Left colon (tissue), 2 donors: ENCODE measurements at regions not wholly inside any gene's neighbourhood (a gene's known extent, or its start where the extent isn't known, plus 50 kb on each side); places are given as distances from the start of the nearest gene placed in this dataset.

Experiments used
- ATAC-seq: fragments of 200-7000 bp; cut with Tn5 transposase; one replicate; pipeline ENCODE4 v1.9.1; 2020; ENCODE audit warnings: mild to moderate bottlenecking, moderate library complexity
- DNase-seq, 2 donors: peaks; one replicate each; pipeline ENCODE4 v3.0.0-alpha.2; 2020
- intact Hi-C, 2 donors: fragments of 100-400 bp; cut with DNase I in 1 of 2; cut with micrococcal nuclease in 1 of 2; formaldehyde crosslinking; loops; one replicate each; pipeline versions ENCODE4 v1.11.2 to v1.14.0; 2022; cut with DNase I, micrococcal nuclease
- donor health status: DM: no; HTN: no; CAD: no.
- donor health status: DM: yes; HTN: yes; CAD: no.

DNA sequence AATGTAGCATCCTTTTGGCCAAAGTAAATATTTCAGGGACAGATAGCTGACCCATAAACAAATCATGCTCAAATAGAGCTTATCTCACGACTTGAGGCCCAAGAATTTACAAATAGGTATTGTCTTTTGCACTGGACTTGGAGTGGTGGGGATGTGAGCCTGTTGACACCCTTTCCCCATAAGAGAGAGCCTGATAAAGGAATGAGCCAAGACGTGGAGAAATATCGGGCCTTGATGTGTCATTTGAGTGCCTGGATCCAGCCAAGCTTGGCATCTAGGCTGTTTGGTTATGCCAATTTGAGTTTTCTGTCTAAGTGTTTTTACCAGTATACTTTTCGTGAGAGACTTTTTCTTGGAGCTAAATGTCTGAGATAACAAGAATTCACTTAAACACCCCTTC is 112.9 kb upstream of the RGMA start:
- DNase-seq (no peak), ATAC-seq (no peak)
- intact Hi-C loops, result no loop called here

DNA sequence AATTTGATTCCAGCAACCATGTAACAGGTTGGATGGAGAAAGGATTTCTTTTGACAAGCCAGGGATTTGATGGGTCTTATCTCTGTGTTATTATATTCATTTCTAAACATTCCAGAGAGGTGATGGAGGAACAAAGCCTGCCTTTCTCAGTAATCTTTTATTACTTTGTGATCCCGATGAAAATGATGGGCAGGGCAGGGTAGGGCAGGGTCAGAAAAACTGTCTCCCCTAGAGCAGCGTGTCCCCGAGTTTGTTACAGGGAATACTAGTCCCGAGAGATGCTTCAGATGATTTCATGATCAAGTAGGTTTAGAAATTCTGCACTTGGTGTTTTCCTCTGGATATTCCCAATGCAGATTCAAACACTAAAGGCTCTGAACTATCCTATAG is 111.8 kb upstream of the RGMA start:
- no peak for ATAC-seq
- DNase-seq, result no peak
- intact Hi-C loops, result no loop called here

GRCh38 chr15:93200081-93200836 is 111.2 kb upstream of the RGMA start:
- ATAC-seq (no peak), DNase-seq (no peak)
- intact Hi-C loops, result no loop called here

DNA sequence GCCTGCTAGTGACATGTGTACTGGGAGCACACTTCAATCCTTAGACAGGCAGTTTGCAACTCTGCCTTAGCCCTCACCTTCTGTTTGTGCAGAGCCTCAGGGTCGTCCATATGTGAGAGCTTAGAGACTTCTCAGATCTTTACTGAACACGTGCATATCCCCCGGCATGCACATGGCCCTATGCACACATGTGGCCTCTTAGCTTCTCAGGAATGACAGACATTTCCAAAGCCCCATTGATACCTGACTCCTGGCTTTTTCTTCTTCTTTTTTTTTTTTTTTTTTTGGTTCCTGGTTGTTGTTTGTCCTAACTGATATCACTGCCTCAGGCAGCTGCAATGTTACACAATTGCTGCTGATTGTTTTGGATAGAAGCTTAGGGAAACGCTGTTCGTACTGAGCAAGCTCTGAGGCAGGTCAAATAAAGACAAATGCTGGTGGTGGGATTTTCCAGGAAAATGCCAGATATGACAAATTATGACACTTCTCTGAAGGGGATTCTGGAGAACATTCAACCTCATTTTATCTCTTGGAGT is 107.2 kb upstream of the RGMA start:
- ATAC-seq, result no peak
- DNase-seq, result no peak
- intact Hi-C loops, result no loop called here

DNA sequence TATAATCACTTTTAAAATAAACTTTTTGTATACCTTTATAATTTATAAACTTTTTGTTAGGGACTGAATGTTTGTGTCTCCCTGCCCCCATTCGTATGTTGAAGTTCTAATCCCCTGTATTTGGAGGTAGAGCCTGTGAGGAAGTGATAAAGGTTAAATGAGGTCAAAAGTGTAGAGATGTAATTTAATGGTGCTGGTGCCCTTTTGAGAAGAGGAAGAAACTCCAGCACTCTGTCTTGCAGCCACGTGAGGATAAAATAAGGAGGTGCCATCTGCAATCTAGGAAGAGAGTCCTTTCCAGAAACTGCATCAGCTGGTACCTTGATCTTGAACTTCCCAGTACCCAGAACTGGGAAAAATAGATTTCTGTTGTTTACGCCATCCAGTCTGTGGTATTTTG is 106.1 kb upstream of the RGMA start:
- ATAC-seq, result no peak

GRCh38 chr15:93190238-93190637 is 101.2 kb upstream of the RGMA start:
- ATAC-seq, result no peak
- no peak for DNase-seq
- intact Hi-C loops, result no loop called here

More for the DNA sequence above, 106.1 kb upstream of the RGMA start:
- intact Hi-C loops, result no loop called here
- DNase-seq, result no peak

GRCh38 chr15:93189561-93189960 is 100.5 kb upstream of the RGMA start:
- no peak for ATAC-seq
- no peak for DNase-seq
- intact Hi-C loops, result no loop called here

DNA sequence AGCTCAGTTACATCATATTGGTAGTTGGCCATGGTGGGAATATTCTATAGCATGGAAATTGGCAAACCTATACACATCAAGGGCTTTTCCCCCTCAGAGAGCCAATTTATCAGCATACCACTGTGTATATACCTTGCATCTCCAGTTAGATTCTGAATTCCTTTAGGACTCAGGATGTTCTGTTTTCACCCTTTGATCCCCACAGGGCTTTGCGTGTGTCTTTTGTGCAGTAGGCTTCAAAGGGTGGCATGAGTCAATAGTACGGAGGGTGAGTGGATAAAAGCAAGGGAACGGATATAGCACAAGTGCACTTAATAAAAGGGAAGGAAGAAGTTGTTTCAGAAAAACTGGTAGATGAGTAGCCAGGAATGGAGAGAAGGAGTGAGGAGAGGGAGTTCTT is 99.2 kb upstream of the RGMA start:
- intact Hi-C loops, result no loop called here
- DNase-seq (no peak), ATAC-seq (no peak)

- ATAC-seq, result no peak
Observed at GRCh38 chr15:93185796-93186195, 96.8 kb upstream of the RGMA start.

GRCh38 chr15:93182703-93183205 is 93.7 kb upstream of the RGMA start:
- intact Hi-C loops, result no loop called here
- no peak for DNase-seq
- ATAC-seq, result no peak

More at GRCh38 chr15:93185796-93186195, 96.8 kb upstream of the RGMA start:
- intact Hi-C loops, result no loop called here
- DNase-seq, result no peak

- intact Hi-C loops, result no loop called here
- ATAC-seq (no peak), DNase-seq (no peak)
Observed at GRCh38 chr15:93180656-93181055, 91.6 kb upstream of the RGMA start.

DNA sequence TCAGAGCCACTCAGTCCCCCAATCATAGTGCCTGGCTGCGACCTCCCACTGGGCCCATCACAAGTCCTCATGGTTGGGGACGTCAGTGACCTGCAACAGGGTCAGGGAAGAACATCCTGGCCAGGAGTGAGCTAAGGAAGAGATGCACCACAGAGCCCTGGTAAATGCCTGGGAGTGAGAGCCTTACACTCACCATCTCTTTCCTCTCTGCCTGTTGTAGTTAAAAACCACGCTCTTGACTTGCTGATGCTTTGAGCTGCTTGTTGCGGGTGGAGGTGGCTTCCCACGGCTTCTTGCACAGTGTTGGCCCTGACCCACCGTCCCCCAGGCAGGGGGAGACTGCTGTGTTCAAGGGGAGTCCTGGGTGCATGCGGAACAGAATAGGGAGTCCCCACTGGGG is 91.1 kb upstream of the RGMA start:
- intact Hi-C loops, result no loop called here
- DNase-seq (no peak), ATAC-seq (no peak)

GRCh38 chr15:93179700-93180102 is 90.7 kb upstream of the RGMA start:
- intact Hi-C loops, result no loop called here
- ATAC-seq (no peak), DNase-seq (no peak)

- ATAC-seq (peak; percentile 99), DNase-seq (peak; percentile 63 to 82)
- intact Hi-C loops, result no loop called here
Observed at GRCh38 chr15:93179072-93179471, 90.1 kb upstream of the RGMA start.

DNA sequence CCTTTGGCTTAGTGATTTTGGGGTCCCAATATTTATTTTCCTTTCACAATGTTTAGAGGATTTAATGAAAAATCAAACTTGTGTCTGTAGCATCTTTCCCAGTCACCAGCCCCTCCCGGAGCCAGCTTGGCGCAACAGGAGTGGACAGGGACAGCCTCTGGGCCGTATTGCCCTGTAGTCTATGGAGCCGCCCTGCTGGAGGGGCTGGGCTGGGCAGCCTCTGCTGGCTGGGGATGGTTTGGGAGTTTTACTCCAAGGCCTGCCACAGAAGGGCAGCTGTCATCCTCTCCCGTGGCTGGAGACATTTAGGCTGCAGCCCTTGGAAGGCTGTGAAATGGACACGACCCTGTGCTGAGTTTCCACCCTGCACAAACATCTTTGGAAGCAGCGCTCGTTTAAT is 89.4 kb upstream of the RGMA start:
- no peak for ATAC-seq
- intact Hi-C loops, result no loop called here
- no peak for DNase-seq

DNA sequence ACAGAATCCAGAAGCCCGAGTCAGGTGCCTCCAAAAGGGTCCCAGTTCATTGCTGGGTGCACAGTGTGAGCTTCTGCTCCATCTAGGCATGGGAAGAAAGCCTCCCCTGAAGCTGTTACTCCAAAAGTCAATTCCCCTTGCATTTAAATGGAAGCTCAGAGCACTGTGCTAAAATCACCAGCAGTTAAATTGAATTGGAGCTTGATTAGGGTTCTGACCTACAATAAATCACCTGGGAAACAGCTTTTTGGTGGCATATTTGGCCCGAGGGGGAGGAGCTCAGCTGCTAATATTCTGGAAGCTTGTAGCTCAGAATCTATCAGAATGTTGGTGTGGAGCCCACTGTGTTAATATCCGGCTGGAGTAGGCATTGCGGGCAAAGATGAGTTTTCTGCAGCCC is 87.1 kb upstream of the RGMA start:
- DNase-seq, result no peak
- intact Hi-C loops, result no loop called here
- no peak for ATAC-seq

- DNase-seq, result no peak
- intact Hi-C loops, result no loop called here
- no peak for ATAC-seq
Observed at GRCh38 chr15:93174836-93175235, 85.8 kb upstream of the RGMA start.

- ATAC-seq (no peak), DNase-seq (no peak)
- intact Hi-C loops, result no loop called here
Observed at GRCh38 chr15:93173369-93173768, 84.4 kb upstream of the RGMA start.

DNA sequence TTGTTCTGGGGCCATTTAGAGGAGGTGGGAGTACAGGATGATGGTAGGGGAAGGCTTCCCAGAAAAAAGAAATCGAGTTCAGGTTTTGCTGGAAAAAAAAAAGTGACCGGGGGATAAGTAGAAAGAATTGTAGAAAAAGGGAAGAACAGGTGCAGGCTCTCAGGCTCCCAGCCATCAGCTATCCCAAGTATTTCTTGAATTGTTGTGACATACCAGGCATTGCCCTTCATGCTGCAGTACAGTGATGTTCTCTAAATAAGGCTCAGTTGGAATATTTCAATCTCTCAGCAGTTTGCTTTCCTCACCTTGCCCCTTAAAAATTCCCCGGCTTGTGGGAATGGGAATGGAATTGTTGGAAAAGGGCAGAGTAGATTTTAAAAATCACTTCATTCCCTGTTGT is 82.5 kb upstream of the RGMA start:
- ATAC-seq, result no peak
- intact Hi-C loops, result no loop called here

GRCh38 chr15:93170329-93170728 is 81.3 kb upstream of the RGMA start:
- no peak for ATAC-seq
- no peak for DNase-seq
- intact Hi-C loops, result no loop called here

More for the DNA sequence above, 82.5 kb upstream of the RGMA start:
- DNase-seq, result no peak

- intact Hi-C loops, result no loop called here
- no peak for ATAC-seq
- DNase-seq, result no peak
Observed at GRCh38 chr15:93168910-93169309, 79.9 kb upstream of the RGMA start.
